ENCODE measurements at regions not wholly inside any gene's neighbourhood (a gene's known extent, or its start where the extent isn't known, plus 50 kb on each side); places are given as distances from the start of the nearest gene placed in this dataset.

GRCh38 chr20:57768519-57768918 is 58.7 kb upstream of the PMEPA1 start:
- TF ChIP-seq, protein P1, sequence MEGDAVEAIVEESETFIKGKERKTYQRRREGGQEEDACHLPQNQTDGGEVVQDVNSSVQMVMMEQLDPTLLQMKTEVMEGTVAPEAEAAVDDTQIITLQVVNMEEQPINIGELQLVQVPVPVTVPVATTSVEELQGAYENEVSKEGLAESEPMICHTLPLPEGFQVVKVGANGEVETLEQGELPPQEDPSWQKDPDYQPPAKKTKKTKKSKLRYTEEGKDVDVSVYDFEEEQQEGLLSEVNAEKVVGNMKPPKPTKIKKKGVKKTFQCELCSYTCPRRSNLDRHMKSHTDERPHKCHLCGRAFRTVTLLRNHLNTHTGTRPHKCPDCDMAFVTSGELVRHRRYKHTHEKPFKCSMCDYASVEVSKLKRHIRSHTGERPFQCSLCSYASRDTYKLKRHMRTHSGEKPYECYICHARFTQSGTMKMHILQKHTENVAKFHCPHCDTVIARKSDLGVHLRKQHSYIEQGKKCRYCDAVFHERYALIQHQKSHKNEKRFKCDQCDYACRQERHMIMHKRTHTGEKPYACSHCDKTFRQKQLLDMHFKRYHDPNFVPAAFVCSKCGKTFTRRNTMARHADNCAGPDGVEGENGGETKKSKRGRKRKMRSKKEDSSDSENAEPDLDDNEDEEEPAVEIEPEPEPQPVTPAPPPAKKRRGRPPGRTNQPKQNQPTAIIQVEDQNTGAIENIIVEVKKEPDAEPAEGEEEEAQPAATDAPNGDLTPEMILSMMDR (IDR thresholded peaks at IDR 0.05), result no peak
- no peak for TF ChIP-seq POLR2A (IDR thresholded peaks at IDR 0.05)
